ENCODE measurements at regions not wholly inside any gene's neighbourhood (a gene's known extent, or its start where the extent isn't known, plus 50 kb on each side); places are given as distances from the start of the nearest gene placed in this dataset.

DNA sequence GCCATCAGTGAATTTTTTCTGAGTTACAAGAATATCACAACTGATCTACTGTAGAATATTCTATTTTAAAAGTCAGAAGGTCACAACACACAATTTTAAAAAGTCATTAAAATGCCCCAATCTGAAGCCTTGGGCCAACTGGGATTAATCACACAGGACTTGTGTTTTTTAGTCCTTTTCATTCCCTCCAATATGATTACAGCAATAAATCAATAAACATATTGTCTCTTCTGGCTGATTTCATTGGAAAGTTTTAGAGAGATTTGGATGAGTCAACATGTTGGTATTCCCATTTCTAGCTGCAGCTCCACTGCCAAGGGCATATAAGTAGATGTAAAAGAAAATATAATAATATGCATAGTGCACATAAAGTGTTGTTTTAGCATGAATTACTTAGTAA lies 85.8 kb downstream of the NIBAN1 start:
- TF ChIP-seq, protein P1, sequence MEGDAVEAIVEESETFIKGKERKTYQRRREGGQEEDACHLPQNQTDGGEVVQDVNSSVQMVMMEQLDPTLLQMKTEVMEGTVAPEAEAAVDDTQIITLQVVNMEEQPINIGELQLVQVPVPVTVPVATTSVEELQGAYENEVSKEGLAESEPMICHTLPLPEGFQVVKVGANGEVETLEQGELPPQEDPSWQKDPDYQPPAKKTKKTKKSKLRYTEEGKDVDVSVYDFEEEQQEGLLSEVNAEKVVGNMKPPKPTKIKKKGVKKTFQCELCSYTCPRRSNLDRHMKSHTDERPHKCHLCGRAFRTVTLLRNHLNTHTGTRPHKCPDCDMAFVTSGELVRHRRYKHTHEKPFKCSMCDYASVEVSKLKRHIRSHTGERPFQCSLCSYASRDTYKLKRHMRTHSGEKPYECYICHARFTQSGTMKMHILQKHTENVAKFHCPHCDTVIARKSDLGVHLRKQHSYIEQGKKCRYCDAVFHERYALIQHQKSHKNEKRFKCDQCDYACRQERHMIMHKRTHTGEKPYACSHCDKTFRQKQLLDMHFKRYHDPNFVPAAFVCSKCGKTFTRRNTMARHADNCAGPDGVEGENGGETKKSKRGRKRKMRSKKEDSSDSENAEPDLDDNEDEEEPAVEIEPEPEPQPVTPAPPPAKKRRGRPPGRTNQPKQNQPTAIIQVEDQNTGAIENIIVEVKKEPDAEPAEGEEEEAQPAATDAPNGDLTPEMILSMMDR (IDR thresholded peaks at IDR 0.05): no peak
- TF ChIP-seq POLR2AphosphoS5 (IDR thresholded peaks at IDR 0.05; ENCODE audit: low read depth, low read length) (no peak), TCF7L2 (IDR thresholded peaks at IDR 0.05; ENCODE audit: low read depth, low read length) (no peak), SIN3A (IDR thresholded peaks at IDR 0.05; ENCODE audit: borderline replicate concordance, insufficient read depth, low read depth, low read length) (no peak)
- TF ChIP-seq, protein P2, sequence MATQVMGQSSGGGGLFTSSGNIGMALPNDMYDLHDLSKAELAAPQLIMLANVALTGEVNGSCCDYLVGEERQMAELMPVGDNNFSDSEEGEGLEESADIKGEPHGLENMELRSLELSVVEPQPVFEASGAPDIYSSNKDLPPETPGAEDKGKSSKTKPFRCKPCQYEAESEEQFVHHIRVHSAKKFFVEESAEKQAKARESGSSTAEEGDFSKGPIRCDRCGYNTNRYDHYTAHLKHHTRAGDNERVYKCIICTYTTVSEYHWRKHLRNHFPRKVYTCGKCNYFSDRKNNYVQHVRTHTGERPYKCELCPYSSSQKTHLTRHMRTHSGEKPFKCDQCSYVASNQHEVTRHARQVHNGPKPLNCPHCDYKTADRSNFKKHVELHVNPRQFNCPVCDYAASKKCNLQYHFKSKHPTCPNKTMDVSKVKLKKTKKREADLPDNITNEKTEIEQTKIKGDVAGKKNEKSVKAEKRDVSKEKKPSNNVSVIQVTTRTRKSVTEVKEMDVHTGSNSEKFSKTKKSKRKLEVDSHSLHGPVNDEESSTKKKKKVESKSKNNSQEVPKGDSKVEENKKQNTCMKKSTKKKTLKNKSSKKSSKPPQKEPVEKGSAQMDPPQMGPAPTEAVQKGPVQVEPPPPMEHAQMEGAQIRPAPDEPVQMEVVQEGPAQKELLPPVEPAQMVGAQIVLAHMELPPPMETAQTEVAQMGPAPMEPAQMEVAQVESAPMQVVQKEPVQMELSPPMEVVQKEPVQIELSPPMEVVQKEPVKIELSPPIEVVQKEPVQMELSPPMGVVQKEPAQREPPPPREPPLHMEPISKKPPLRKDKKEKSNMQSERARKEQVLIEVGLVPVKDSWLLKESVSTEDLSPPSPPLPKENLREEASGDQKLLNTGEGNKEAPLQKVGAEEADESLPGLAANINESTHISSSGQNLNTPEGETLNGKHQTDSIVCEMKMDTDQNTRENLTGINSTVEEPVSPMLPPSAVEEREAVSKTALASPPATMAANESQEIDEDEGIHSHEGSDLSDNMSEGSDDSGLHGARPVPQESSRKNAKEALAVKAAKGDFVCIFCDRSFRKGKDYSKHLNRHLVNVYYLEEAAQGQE (IDR thresholded peaks at IDR 0.05; ENCODE audit: insufficient read depth in 1 of 2, low read depth in 2 of 2, low read length in 1 of 2): no peak

Data from Panc1 (cell line).